ENCODE measurements at regions not wholly inside any gene's neighbourhood (a gene's known extent, or its start where the extent isn't known, plus 50 kb on each side); places are given as distances from the start of the nearest gene placed in this dataset.

GRCh38 chr10:128803790-128804189 lies 663.3 kb upstream of the MGMT start:
- 54 to 57% (median 57%) methylated on average over 8 of the region's 8 CpGs for WGBS, 4 donors
- TF ChIP-seq CTCF (IDR thresholded peaks at IDR 0.05): no peak
- no peak for TF ChIP-seq POLR2A (IDR thresholded peaks at IDR 0.05)
- intact Hi-C loops (cut with DNase I): no loop called here
- no peaks in the 10 kb centered on the region for H3K36me3 ChIP-seq
- DNase-seq (no peak), ATAC-seq (no peak)
- H3K4me1 ChIP-seq: peaks cover 0 to 4% (median 0%) of the 10 kb centered on the region in 12 donors
- H3K4me3 ChIP-seq: no peak overlapping the region
- no peaks in the 10 kb centered on the region for H3K27me3 ChIP-seq
- H3K27ac ChIP-seq: no peak overlapping the region
- no peaks in the 10 kb centered on the region for H3K9me3 ChIP-seq

GRCh38 chr10:128804411-128804810 lies 662.6 kb upstream of the MGMT start:
- ATAC-seq (no peak), DNase-seq (no peak)
- no peaks in the 10 kb centered on the region for H3K27me3 ChIP-seq
- intact Hi-C loops (cut with DNase I): no loop called here
- no peaks in the 10 kb centered on the region for H3K9me3 ChIP-seq
- peaks cover 0 to 4% (median 0%) of the 10 kb centered on the region in 12 donors for H3K4me1 ChIP-seq
- no peak overlapping the region for H3K4me3 ChIP-seq
- TF ChIP-seq POLR2A (IDR thresholded peaks at IDR 0.05): no peak
- no peak for TF ChIP-seq CTCF (IDR thresholded peaks at IDR 0.05)
- no peak overlapping the region for H3K27ac ChIP-seq
- no peaks in the 10 kb centered on the region for H3K36me3 ChIP-seq
- 77 to 90% (median 87%) methylated on average over 2 of the region's 2 CpGs for WGBS, 4 donors

- Histone ChIP-seq H3K27ac (no peak overlapping the region), H3K36me3 (no peaks in the 10 kb centered on the region), H3K9me3 (no peaks in the 10 kb centered on the region), H3K27me3 (no peaks in the 10 kb centered on the region), H3K4me1 (peaks cover 0 to 4% (median 0%) of the 10 kb centered on the region in 12 donors), H3K4me3 (no peak overlapping the region)
- intact Hi-C loops (cut with DNase I): loop anchor here in 1 of 10 donors (5.0 kb wide), 1 partner anchor 43 kb away; no protein-coding TSS in a partner anchor
- TF ChIP-seq CTCF (IDR thresholded peaks at IDR 0.05) (no peak), POLR2A (IDR thresholded peaks at IDR 0.05) (no peak)
- 64 to 77% (median 71%) methylated on average over 4 of the region's 4 CpGs for WGBS, 4 donors
- DNase-seq: peak in 1 of 5 donors; percentile 50
- peak in 3 of 4 donors; percentile 47 to 64 (median 55) for ATAC-seq
Measured at GRCh38 chr10:128808921-128809440, 658.1 kb upstream of the MGMT start.

GRCh38 chr10:128811511-128811910 lies 655.5 kb upstream of the MGMT start:
- WGBS, 4 donors: 80 to 88% (median 87%) methylated on average over 10 of the region's 10 CpGs
- Histone ChIP-seq H3K4me3 (no peak overlapping the region), H3K36me3 (no peaks in the 10 kb centered on the region), H3K27me3 (no peaks in the 10 kb centered on the region), H3K9me3 (no peaks in the 10 kb centered on the region), H3K4me1 (peaks cover 0 to 4% (median 0%) of the 10 kb centered on the region in 12 donors), H3K27ac (no peak overlapping the region)
- no peak for DNase-seq
- no peak for ATAC-seq
- intact Hi-C loops (cut with DNase I): loop anchor here in 1 of 10 donors (10.0 kb wide), 1 partner anchor 57 kb away; no protein-coding TSS in a partner anchor
- TF ChIP-seq POLR2A (IDR thresholded peaks at IDR 0.05) (no peak), CTCF (IDR thresholded peaks at IDR 0.05) (no peak)
